PC-3 (cell line): ENCODE measurements at regions not wholly inside any gene's neighbourhood (a gene's known extent, or its start where the extent isn't known, plus 50 kb on each side); places are given as distances from the start of the nearest gene placed in this dataset.

Source experiments
- ATAC-seq: fragments of 200-7000 bp; cut with Tn5 transposase; 2 replicates; pipeline ENCODE4 v1.9.1; 2020; ENCODE audit warnings: mild to moderate bottlenecking, moderate library complexity
- BruUV-seq: library from RNA; stranded (reverse); fragments of 400-500 nt; replicated peaks from 2 replicates; lab custom pipeline; 2021; lab: Mats Ljungman, UMichigan
- CTCF ChIA-PET: fragments of 300-600 bp; sonication (Branson Sonifier 250); formaldehyde crosslinking; loops from one replicate; lab custom pipeline; 2022; ENCODE audit warnings: antibody characterized with exemption; lab: Charles Lee
- POLR2A ChIA-PET: fragments of 300-600 bp; sonication (Branson Sonifier 250); formaldehyde crosslinking; loops from one replicate; lab custom pipeline; 2022; ENCODE audit warnings: antibody characterized with exemption; ENCODE audit not compliant: unreplicated experiment; lab: Charles Lee
- DNase-seq: peaks from one replicate; pipeline ENCODE4 v3.0.0-alpha.2; 2015
- H2AFZ ChIP-seq: fragments of 300-600 bp; sonication (generic); 2 replicates; pipeline ENCODE4 v1.6.0; 2016; ENCODE audit warnings: antibody characterized with exemption, low read length
- H3F3A ChIP-seq: fragments of 300-600 bp; sonication (generic); one replicate; pipeline ENCODE4 v1.6.0; 2017; ENCODE audit warnings: antibody characterized with exemption, low read length, control low read depth, mild to moderate bottlenecking; ENCODE audit not compliant: unreplicated experiment
- H3K27ac ChIP-seq: fragments of 300-600 bp; sonication (generic); 2 replicates; pipeline ENCODE4 v1.5.1; 2016; ENCODE audit warnings: mild to moderate bottlenecking, low read length
- H3K27me3 ChIP-seq: fragments of 300-600 bp; sonication (generic); 2 replicates; pipeline ENCODE4 v1.6.1; 2016; ENCODE audit warnings: low read length, mixed read lengths
- H3K36me3 ChIP-seq: fragments of 300-600 bp; sonication (generic); 2 replicates; pipeline ENCODE4 v1.6.1; 2016; ENCODE audit warnings: low read depth, mixed run types, low read length, mixed read lengths
- H3K4me1 ChIP-seq: fragments of 300-600 bp; sonication (generic); 2 replicates; pipeline ENCODE4 v1.5.1; 2016; ENCODE audit warnings: low read length; ENCODE audit not compliant: insufficient read depth
- H3K4me2 ChIP-seq: fragments of 300-600 bp; sonication (generic); 2 replicates; pipeline ENCODE4 v1.6.0; 2016; ENCODE audit warnings: low read length
- H3K4me3 ChIP-seq: fragments of 300-600 bp; sonication (generic); 2 replicates; pipeline ENCODE4 v1.5.1; 2016; ENCODE audit warnings: mild to moderate bottlenecking, low read length, mixed read lengths
- H3K79me2 ChIP-seq: fragments of 300-600 bp; sonication (generic); 2 replicates; pipeline ENCODE4 v1.6.1; 2017; ENCODE audit warnings: low read length, mixed read lengths
- H3K9ac ChIP-seq: fragments of 300-600 bp; sonication (generic); 2 replicates; pipeline ENCODE4 v1.6.0; 2016; ENCODE audit warnings: mild to moderate bottlenecking, low read length
- H3K9me2 ChIP-seq: fragments of 300-600 bp; sonication (generic); replicated peaks from 2 replicates; pipeline ENCODE4 v1.6.1; 2016; ENCODE audit warnings: mixed run types, low read length, mixed read lengths
- H3K9me3 ChIP-seq: fragments of 300-600 bp; sonication (generic); 2 replicates; pipeline ENCODE4 v1.6.1; 2016; ENCODE audit warnings: low read length, mixed read lengths
- H4K20me1 ChIP-seq: fragments of 300-600 bp; sonication (generic); 2 replicates; pipeline ENCODE4 v1.6.1; 2016; ENCODE audit warnings: low read length, mixed read lengths
- CTCF ChIP-seq: fragments of 300-600 bp; sonication (generic); conservative IDR thresholded peaks from 2 replicates; pipeline ENCODE4 v1.5.1; 2017; ENCODE audit warnings: antibody characterized with exemption, low read depth, mild to moderate bottlenecking, low read length
- EZH2 ChIP-seq: fragments of 300-600 bp; sonication (generic); IDR thresholded peaks from one replicate; pipeline ENCODE4 v1.6.1; 2017; ENCODE audit warnings: antibody characterized with exemption, mild to moderate bottlenecking, low read length; ENCODE audit not compliant: unreplicated experiment
- EZH2phosphoT487 ChIP-seq: fragments of 300-600 bp; sonication (generic); IDR thresholded peaks from 2 replicates; pipeline ENCODE4 v1.6.1; 2018; ENCODE audit warnings: mild to moderate bottlenecking, antibody characterized with exemption, low read length, borderline replicate concordance
- intact Hi-C: fragments of 100-400 bp; cut with micrococcal nuclease; formaldehyde crosslinking; loops from 2 replicates; pipeline ENCODE4 v1.9.0; 2023

- H3K27ac ChIP-seq, result no peak overlapping the region
- no peaks in the 10 kb centered on the region for H3K9me2 ChIP-seq
- H3K4me3 ChIP-seq, result no peak overlapping the region
- POLR2A ChIA-PET, result no interaction called here
- H3K9me3 ChIP-seq, result no peaks in the 10 kb centered on the region
- H3F3A ChIP-seq, result no peaks in the 10 kb centered on the region
- no peaks in the 10 kb centered on the region for H3K79me2 ChIP-seq
- ATAC-seq (no peak), DNase-seq (no peak)
- no peaks in the 10 kb centered on the region for H3K36me3 ChIP-seq
- H4K20me1 ChIP-seq, result no peaks in the 10 kb centered on the region
- no peak overlapping the region for H3K4me2 ChIP-seq
- CTCF ChIA-PET, result no interaction called here
- no TSS peak for BruUV-seq
- H2AFZ ChIP-seq, result no peak overlapping the region
- no peaks in the 10 kb centered on the region for H3K4me1 ChIP-seq
- H3K27me3 ChIP-seq, result peaks cover 8% of the 10 kb centered on the region; the same call in 1 of the 2 replicates
- no peak overlapping the region for H3K9ac ChIP-seq
- TF ChIP-seq CTCF, result no peak
- no peak for TF ChIP-seq EZH2phosphoT487
- TF ChIP-seq EZH2, result no peak
- intact Hi-C loops, result no loop called here
These were observed 245.5 kb downstream of the CBLN1 start for GRCh38 chr16:49036126-49036525.

- Histone ChIP-seq H3K4me3 (no peak overlapping the region), H3K27me3 (no peaks in the 10 kb centered on the region), H3K4me1 (peaks cover 15% of the 10 kb centered on the region), H3K9me2 (no peaks in the 10 kb centered on the region), H3K79me2 (no peaks in the 10 kb centered on the region), H2AFZ (no peak overlapping the region), H3K9me3 (no peaks in the 10 kb centered on the region), H3K4me2 (no peak overlapping the region), H4K20me1 (no peaks in the 10 kb centered on the region), H3F3A (no peaks in the 10 kb centered on the region), H3K27ac (no peak overlapping the region), H3K36me3 (no peaks in the 10 kb centered on the region), H3K9ac (no peak overlapping the region)
- DNase-seq (no peak), ATAC-seq (no peak)
- intact Hi-C loops, result no loop called here
- TF ChIP-seq CTCF (no peak), EZH2phosphoT487 (no peak), EZH2 (no peak)
- ChIA-PET POLR2A (no interaction called here), CTCF (no interaction called here)
- BruUV-seq, result no TSS peak
These were observed 254.2 kb downstream of the CBLN1 start for GRCh38 chr16:49027420-49027819.

- Histone ChIP-seq H3K9me2 (no peaks in the 10 kb centered on the region), H3K4me2 (no peak overlapping the region), H3K36me3 (no peaks in the 10 kb centered on the region), H3K4me1 (peaks cover 22% of the 10 kb centered on the region), H3F3A (no peaks in the 10 kb centered on the region), H3K4me3 (no peak overlapping the region), H4K20me1 (no peaks in the 10 kb centered on the region), H2AFZ (no peak overlapping the region), H3K79me2 (no peaks in the 10 kb centered on the region), H3K9me3 (no peaks in the 10 kb centered on the region), H3K9ac (no peak overlapping the region), H3K27ac (no peak overlapping the region), H3K27me3 (no peaks in the 10 kb centered on the region)
- ChIA-PET POLR2A (no interaction called here), CTCF (no interaction called here)
- DNase-seq (no peak), ATAC-seq (no peak)
- TF ChIP-seq EZH2 (no peak), CTCF (no peak), EZH2phosphoT487 (no peak)
- intact Hi-C loops, result no loop called here
- BruUV-seq, result no TSS peak
These were observed 255.0 kb downstream of the CBLN1 start for GRCh38 chr16:49026566-49027181.
